Keratinocyte (primary cell): ENCODE measurements at regions not wholly inside any gene's neighbourhood (a gene's known extent, or its start where the extent isn't known, plus 50 kb on each side); places are given as distances from the start of the nearest gene placed in this dataset.

Source experiments
- EZH2 ChIP-seq: IDR thresholded peaks from one replicate; pipeline ENCODE4 v1.6.1; 2012; ENCODE audit warnings: inconsistent platforms, mild to moderate bottlenecking, low read length, moderate library complexity
- TF ChIP-seq, protein P1 (sequence below), 3 experiments: IDR thresholded peaks in 1 of 3; conservative IDR thresholded peaks in 1 of 3; optimal IDR thresholded peaks in 1 of 3; 2 replicates in 2 of 3; 3 replicates in 1 of 3; pipeline versions ENCODE3 to v1.5.1; 2011; ENCODE audit warnings: low read length in 3 of 3, mild to moderate bottlenecking in 3 of 3, moderate library complexity in 2 of 3, control low read depth in 1 of 3, inconsistent platforms in 1 of 3; ENCODE audit not compliant: insufficient read depth in 2 of 3; ENCODE audit errors: extremely low read depth in 1 of 3

- TF ChIP-seq, protein P1, sequence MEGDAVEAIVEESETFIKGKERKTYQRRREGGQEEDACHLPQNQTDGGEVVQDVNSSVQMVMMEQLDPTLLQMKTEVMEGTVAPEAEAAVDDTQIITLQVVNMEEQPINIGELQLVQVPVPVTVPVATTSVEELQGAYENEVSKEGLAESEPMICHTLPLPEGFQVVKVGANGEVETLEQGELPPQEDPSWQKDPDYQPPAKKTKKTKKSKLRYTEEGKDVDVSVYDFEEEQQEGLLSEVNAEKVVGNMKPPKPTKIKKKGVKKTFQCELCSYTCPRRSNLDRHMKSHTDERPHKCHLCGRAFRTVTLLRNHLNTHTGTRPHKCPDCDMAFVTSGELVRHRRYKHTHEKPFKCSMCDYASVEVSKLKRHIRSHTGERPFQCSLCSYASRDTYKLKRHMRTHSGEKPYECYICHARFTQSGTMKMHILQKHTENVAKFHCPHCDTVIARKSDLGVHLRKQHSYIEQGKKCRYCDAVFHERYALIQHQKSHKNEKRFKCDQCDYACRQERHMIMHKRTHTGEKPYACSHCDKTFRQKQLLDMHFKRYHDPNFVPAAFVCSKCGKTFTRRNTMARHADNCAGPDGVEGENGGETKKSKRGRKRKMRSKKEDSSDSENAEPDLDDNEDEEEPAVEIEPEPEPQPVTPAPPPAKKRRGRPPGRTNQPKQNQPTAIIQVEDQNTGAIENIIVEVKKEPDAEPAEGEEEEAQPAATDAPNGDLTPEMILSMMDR (optimal IDR thresholded peaks at IDR 0.05 in 1 of 3, IDR thresholded peaks at IDR 0.05 in 1 of 3, conservative IDR thresholded peaks at IDR 0.05 in 1 of 3; ENCODE audit: extremely low read depth in 1 of 3, insufficient read depth in 2 of 3, low read length in 3 of 3) = no peak
- no peak for TF ChIP-seq EZH2
Observed at GRCh38 chr12:58066296-58066695, 124.9 kb downstream of the ATP23 start.
